Type B pancreatic cell (in vitro differentiated cells): ENCODE measurements at regions not wholly inside any gene's neighbourhood (a gene's known extent, or its start where the extent isn't known, plus 50 kb on each side); places are given as distances from the start of the nearest gene placed in this dataset.
"Not testable (repeated sequence)": the region's sequence is repeated elsewhere in the genome, so short reads cannot be mapped to it uniquely, and the experiment has no call there.

Source experiments
- DNase-seq: peaks from one replicate; pipeline ENCODE4 v3.0.0; 2021; ENCODE audit warnings: mixed read lengths; ENCODE audit not compliant: unreplicated experiment; ENCODE audit errors: extremely low spot score
- H3K27ac Mint-ChIP-seq: 2 replicates; pipeline ENCODE4 v1.8.0; 2021; ENCODE audit warnings: mild to moderate bottlenecking, mixed read lengths
- H3K27me3 Mint-ChIP-seq: 2 replicates; pipeline ENCODE4 v1.8.0; 2021; ENCODE audit warnings: mixed read lengths
- H3K36me3 Mint-ChIP-seq: 2 replicates; pipeline ENCODE4 v1.8.0; 2021; ENCODE audit warnings: mixed read lengths
- H3K4me1 Mint-ChIP-seq: one replicate; pipeline ENCODE4 v1.8.0; 2021; ENCODE audit warnings: mixed read lengths; ENCODE audit not compliant: unreplicated experiment
- H3K4me3 Mint-ChIP-seq: 2 replicates; pipeline ENCODE4 v1.8.0; 2021; ENCODE audit warnings: mild to moderate bottlenecking, mixed read lengths
- H3K9me3 Mint-ChIP-seq: 2 replicates; pipeline ENCODE4 v1.8.0; 2021; ENCODE audit warnings: mixed read lengths
- CTCF ChIP-seq: fragments of 200-600 bp; sonication (generic); conservative IDR thresholded peaks from 2 replicates; pipeline ENCODE4 v1.5.0; 2021; ENCODE audit warnings: antibody characterized with exemption, mild to moderate bottlenecking

GRCh38 chr3:147237991-147238390 lies 168.4 kb downstream of the ZIC4 start:
- Mint-ChIP-seq H3K27me3 (no peaks in the 10 kb centered on the region), H3K4me1 (peaks cover 4% of the 10 kb centered on the region), H3K27ac (no peak overlapping the region), H3K4me3 (no peak overlapping the region), H3K36me3 (no peaks in the 10 kb centered on the region), H3K9me3 (no peaks in the 10 kb centered on the region)
- TF ChIP-seq CTCF = no peak
- no peak for DNase-seq

GRCh38 chr3:147231980-147232379 lies 174.4 kb downstream of the ZIC4 start:
- not testable (repeated sequence) for H3K27ac Mint-ChIP-seq, H3K36me3 Mint-ChIP-seq, H3K4me3 Mint-ChIP-seq, H3K27me3 Mint-ChIP-seq, H3K4me1 Mint-ChIP-seq, H3K9me3 Mint-ChIP-seq, DNase-seq

GRCh38 chr3:147231111-147231510 lies 175.2 kb downstream of the ZIC4 start:
- H3K36me3 Mint-ChIP-seq = no peaks in the 10 kb centered on the region
- no peak overlapping the region for H3K27ac Mint-ChIP-seq
- TF ChIP-seq CTCF = no peak
- no peak overlapping the region for H3K4me3 Mint-ChIP-seq
- DNase-seq = no peak
- no peaks in the 10 kb centered on the region for H3K27me3 Mint-ChIP-seq
- H3K4me1 Mint-ChIP-seq = no peaks in the 10 kb centered on the region
- H3K9me3 Mint-ChIP-seq = no peaks in the 10 kb centered on the region

- Mint-ChIP-seq H3K27ac (no peak overlapping the region), H3K4me1 (peaks cover 5% of the 10 kb centered on the region)
These were observed 184.1 kb downstream of the ZIC4 start for GRCh38 chr3:147222291-147222690.

GRCh38 chr3:147218965-147219364 lies 187.4 kb downstream of the ZIC4 start:
- Mint-ChIP-seq H3K36me3 (no peaks in the 10 kb centered on the region), H3K27ac (no peak overlapping the region), H3K4me3 (no peak overlapping the region), H3K27me3 (no peaks in the 10 kb centered on the region), H3K9me3 (no peaks in the 10 kb centered on the region), H3K4me1 (peaks cover 5% of the 10 kb centered on the region)
- DNase-seq = no peak
- TF ChIP-seq CTCF = no peak

More at GRCh38 chr3:147222291-147222690, 184.1 kb downstream of the ZIC4 start:
- H3K9me3 Mint-ChIP-seq = no peaks in the 10 kb centered on the region
- no peaks in the 10 kb centered on the region for H3K27me3 Mint-ChIP-seq
- no peak overlapping the region for H3K4me3 Mint-ChIP-seq
- TF ChIP-seq CTCF = no peak
- no peaks in the 10 kb centered on the region for H3K36me3 Mint-ChIP-seq
- no peak for DNase-seq

GRCh38 chr3:147216143-147216673 lies 190.1 kb downstream of the ZIC4 start:
- Mint-ChIP-seq H3K9me3 (no peaks in the 10 kb centered on the region), H3K27ac (no peak overlapping the region), H3K4me1 (peaks cover 9% of the 10 kb centered on the region), H3K36me3 (no peaks in the 10 kb centered on the region), H3K4me3 (no peak overlapping the region), H3K27me3 (no peaks in the 10 kb centered on the region)
- DNase-seq = no peak
- TF ChIP-seq CTCF = no peak
